Kidney tubule cell (primary cell): ENCODE measurements at regions not wholly inside any gene's neighbourhood (a gene's known extent, or its start where the extent isn't known, plus 50 kb on each side); places are given as distances from the start of the nearest gene placed in this dataset.

ENCODE experiments used
- DNase-seq: peaks from one replicate; pipeline ENCODE4 v3.0.0-alpha.2; 2018; ENCODE audit warnings: low spot score

- peak; percentile 82 for DNase-seq
Measured at GRCh38 chr22:46054091-46055073, 77.4 kb upstream of the WNT7B start.

DNA sequence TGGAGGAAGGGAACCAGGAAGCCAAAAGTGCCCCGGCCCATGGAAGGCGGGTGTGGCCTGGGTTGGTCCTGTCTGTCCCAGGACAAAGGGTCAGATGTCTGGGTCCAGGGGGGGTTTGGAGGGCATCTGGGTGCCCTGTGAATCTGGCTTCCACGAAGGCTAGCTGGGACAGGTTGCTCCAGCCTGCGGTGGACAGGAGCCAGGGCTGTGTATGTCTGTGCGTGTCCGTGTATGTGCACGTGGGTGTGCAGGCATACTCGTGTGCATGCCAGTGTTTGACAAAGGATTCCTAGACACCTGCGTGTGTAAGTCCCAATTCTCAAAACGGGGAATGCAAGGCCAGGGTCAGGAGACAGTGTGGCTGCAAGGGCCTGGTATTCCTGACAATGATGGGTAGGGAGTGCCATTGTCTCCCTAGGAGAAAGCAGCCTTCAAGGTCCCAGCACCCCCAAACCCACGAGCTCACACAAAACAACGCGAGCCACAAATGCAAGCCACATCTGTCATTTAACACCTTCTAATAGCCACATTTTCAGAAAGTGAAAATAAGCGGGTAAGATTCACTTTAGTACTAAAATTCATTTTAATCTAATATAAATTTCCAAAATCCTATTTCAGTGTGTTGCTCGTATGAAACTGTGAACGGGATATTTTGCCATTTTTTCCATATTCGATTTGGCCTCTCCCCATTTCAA, 78.4 kb upstream of the WNT7B start:
- no peak for DNase-seq

- DNase-seq, result peak; percentile 61
Measured at GRCh38 chr22:46055911-46056545, 79.1 kb upstream of the WNT7B start.

- no peak for DNase-seq
Measured at GRCh38 chr22:46056546-46057245, 79.7 kb upstream of the WNT7B start.

GRCh38 chr22:46057246-46058090, 80.5 kb upstream of the WNT7B start:
- no peak for DNase-seq

DNA sequence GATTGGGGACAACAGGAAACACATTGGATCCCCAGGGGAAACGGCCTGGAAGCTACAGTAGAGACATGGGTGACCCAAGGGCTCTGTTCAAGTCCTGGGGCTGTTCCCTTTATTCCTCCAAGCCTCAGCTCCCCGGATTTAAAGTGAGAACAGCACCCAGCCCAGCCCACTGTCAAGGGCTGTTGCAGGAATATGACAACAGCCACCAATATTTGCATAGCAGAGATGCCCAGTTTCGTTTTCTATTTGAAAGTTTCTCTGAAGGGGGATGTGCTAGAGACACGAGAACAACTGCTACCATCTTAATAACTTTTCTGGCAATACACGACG, 81.1 kb upstream of the WNT7B start:
- no peak for DNase-seq

- no peak for DNase-seq
Measured at GRCh38 chr22:46058591-46059519, 81.9 kb upstream of the WNT7B start.

DNA sequence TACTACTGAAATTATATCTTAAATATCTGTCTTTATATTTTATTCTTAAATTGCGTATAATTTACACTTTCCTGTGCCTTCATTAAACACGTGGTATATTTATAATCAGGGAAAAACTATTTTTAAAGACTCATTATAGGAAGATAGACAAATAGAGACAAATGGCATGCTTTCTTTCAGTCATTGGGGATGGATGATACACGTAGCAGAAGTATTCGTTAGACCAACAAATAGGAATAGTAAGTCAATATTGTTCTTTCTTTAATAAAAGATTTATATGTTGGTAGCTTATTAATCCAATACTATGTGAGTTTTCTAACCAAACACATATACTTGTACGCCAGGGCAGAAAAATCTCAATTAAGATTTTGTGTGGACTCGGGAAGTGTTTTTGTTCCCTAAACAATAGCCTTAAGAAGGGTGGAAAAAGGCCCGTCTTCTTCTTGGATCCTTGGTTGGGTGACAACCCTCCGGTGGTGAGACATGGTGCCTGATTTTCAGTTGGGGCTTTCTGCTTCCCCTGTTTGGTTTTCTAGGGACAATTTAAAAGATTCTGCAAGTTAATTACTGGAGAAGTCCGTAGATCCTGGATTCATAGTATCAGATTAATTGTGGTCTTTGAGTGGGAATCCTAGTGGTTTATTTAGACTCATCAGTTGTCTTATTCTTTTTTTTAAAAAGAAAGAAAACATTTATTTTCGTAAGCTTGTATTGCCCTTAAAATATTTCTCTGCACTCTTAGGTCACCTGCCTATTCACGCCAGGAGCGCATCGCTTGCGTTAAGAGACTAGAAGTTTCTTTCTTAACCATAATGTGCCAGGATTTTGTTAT, 83.5 kb upstream of the WNT7B start:
- no peak for DNase-seq

DNA sequence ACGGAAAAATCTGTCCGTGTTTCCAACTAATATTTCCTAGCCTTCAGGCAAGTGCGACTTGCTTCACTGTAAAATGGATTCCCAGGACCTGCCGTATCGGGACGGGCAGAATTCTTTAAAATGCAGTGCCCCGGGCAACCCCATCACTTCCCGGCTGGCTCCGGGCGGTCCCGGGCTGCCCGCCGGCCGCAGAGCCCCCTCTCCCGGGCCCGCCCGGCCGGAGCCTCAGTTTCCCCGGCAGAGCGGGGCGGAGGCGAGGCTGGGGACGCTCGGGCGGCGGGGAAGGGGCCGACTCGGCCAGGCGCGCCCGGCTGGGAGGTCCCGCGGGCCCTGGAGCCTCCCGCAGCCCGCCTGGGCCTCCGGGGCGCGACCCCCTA, 84.2 kb upstream of the WNT7B start:
- DNase-seq, result no peak

- DNase-seq, result no peak
Measured at GRCh38 chr22:46061501-46062231, 84.7 kb upstream of the WNT7B start.

- DNase-seq, result no peak
Measured at GRCh38 chr22:46062232-46062615, 85.3 kb upstream of the WNT7B start.

- DNase-seq, result no peak
Measured at GRCh38 chr22:46062971-46063631, 86.1 kb upstream of the WNT7B start.

DNA sequence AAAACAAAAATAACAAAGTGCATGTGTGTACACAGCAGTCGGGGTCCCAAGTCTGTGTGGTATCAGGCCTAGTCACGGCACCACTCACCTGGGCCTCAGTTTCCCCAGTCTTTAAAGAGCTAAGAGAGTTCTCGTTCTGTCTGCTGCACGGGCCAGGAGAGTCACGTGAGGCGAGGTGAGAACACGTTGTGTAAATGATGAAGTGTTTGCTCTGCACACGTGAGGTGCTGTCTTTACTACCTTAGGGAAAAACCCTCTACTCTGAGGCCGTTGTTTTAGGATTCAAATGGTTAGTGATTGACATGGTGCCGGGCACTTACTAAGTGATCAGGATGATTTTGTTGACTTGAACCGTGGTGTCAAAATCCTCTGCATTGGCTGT, 86.5 kb upstream of the PPARA start:
- no peak for DNase-seq

DNA sequence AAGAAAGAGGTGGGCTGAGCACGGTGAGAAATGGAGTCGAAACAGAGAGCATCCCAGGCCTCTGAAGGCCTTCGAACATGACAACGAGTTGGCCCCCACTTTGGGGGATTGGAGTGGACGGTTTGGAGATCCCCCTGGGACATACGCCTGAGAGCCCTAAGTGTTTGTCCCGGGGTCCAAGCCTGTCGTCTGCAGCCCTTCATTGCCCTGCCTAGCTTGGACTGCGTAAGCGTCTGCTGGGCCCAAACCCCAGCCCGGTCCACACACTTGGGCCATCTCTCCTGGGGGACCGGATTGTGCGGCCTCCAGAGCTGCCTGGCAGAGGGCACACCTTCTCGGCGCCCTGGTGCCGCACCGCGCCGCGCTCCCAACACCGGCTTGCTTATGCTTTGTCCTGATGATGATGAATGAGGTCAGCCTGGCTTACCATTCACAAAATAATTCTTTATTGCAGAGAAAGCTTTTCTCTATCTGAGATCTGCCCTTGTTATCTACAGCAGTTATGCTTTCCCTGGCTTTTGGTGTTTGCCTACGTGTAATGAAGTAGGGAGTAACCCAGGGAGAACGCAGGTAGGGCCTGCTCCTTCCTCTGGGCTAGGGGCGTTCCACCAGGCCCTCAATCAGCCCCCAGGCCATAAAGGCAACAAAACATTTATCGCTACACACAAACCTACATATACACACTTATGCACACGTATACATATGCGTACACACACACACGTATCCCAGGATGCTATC, 85.9 kb upstream of the PPARA start:
- no peak for DNase-seq

DNA sequence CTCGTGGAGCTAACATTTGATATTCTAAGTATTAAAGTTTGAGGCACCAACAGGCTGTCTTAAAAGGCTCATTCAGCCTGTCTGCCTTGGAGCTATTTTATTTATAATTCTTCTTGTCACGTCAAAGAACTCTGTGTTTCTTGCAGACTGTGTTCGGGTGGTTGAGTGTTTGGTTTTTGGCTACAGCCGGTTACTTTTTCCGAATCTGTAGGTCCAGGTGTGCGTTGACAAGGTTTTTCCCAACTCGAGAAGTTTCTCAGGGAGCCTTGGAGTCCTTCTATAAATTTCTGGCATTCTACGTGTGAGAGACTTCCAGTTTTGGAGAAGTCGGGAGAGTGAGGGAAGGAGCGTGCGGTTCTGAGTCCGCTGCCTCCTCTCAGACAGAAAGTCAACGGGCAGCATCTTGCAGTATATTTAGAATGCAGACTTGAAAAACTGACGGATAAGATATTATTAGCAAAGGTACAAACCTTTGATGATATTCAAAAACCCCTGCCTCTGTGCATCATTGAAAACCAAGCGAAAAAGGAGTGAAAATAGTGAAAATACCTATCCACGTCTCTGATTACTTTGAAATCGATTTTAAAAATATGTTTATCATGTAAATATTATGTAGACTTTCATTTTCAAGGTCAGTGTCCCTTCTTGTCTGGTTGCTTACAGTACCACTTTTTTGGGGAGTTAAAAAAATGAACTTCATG, 85.2 kb upstream of the PPARA start:
- DNase-seq, result no peak

DNA sequence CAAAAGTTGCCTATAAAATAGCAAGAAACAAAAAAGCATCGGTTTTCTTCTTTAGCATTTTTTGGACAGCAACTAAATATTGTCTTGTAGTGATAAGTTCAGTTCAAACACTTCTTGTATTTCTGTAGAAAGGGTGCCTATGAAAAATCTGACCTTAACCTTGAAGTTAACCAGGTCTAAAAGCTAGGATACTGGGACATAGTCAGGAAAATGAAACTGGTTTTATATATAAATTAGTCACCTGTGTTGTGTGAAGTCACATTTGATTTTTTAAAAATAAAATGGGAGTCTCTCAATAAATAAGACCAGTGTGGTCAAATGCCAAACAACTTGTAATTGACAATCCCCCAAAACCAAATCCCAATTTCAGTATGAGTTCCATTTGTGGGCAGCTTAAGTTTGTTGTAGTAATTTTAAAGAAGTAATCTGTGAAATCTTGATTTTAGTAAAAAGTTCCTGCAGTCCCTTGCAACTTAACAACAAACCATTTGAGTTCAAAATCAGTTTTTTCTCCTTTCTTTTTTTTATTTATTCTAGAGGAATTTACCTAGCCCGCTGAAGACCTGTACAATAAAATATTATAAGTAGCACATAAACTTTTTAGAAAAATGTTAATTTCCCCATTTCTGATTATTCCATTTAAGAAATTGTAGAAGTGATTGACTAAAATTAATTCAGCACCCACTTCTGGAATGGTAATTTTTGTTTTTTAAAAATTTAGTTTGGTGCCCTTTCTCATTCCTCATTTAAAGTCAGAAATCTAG, 84.5 kb upstream of the PPARA start:
- peak; percentile 1 for DNase-seq
